ENCODE measurements at regions not wholly inside any gene's neighbourhood (a gene's known extent, or its start where the extent isn't known, plus 50 kb on each side); places are given as distances from the start of the nearest gene placed in this dataset.

DNA sequence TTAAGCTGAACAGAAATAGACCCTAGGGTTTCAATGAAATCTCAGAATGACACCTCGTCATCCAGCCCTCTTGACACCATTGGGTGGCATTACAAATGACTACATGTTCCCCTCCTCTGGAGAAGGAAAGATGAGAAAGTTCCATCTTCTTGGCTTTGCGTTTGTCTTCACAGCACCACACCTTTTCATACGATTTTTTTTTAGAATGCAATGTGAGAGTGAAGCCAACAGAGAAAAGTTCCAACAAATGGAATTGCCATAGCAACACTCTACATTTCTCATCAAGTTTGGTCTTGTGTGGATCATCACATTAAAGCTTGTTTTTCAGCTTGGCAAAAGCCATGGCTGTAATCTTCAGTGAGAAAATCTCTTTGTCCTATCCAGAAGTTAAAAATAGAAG, 183.4 kb upstream of the SNX7 start:
- no peak for DNase-seq

GRCh38 chr1:98472878-98473277, 188.6 kb upstream of the SNX7 start:
- no peak for DNase-seq

GRCh38 chr1:98471633-98472032, 189.9 kb upstream of the SNX7 start:
- DNase-seq, result no peak

DNA sequence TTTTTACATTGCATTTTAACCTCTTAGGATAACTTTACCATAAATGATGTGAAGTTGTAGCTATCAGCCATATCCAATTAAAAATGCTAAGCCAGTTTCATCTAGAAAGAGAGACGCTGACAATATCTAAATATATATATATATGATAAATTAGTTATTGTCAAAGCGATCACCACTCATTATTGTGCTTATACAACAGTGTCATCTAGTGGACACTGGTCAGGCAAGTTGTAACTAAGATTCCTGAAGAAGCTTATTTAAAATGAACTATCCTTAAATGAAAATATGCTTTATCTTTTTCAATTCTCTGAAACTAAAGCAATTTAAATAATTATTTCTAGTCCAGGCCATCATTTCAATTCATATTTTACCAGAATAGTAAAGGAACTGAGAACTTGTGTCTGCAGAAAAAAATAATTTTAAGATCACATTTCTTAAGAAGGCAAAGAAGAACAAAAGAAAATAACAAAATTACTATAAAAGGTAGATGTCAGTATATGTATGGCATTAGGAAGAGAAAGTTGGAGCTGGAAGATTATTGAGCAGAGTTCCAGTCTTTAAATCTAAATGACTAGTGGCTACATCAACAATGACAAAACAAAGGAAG, 193.3 kb upstream of the SNX7 start:
- peak; percentile 53 for DNase-seq

DNA sequence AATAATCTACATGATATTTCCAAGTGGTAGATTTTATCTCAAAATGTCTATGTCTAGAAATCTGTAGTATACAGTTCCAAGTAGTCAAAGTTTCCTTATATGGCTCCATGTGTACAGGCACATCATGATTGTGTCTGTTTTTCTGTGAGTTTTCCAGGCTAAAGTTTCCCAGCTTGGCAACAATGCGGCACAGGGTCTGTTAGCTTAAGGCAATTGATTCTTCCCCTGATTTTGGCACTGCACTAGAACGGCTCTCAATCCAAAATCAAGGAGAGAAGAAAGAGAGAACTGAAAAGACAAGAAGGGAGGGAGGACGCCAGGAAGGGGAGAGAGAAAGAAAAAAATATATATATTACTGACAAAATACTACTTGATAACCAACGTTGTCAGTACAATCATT, 193.9 kb upstream of the SNX7 start:
- DNase-seq, result no peak

DNA sequence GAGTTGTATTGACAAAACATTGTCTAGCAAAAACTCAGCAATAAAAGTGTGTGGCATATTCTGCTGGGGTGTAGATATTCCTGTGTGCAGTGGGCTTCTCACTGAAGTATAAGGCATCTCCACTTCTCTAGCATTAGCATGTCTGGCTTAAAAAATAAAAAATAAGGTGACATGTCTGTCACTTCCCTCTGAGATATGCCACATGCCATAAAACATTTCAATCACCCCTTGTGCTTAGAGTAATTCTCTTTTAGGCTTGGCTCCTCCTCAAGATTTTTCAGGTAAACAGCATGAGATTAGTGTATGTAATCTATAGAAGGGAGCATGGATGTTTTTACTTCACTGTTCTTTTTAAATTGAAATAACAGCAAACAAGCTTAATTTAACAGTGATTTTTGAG, 194.4 kb upstream of the SNX7 start:
- DNase-seq, result no peak

DNA sequence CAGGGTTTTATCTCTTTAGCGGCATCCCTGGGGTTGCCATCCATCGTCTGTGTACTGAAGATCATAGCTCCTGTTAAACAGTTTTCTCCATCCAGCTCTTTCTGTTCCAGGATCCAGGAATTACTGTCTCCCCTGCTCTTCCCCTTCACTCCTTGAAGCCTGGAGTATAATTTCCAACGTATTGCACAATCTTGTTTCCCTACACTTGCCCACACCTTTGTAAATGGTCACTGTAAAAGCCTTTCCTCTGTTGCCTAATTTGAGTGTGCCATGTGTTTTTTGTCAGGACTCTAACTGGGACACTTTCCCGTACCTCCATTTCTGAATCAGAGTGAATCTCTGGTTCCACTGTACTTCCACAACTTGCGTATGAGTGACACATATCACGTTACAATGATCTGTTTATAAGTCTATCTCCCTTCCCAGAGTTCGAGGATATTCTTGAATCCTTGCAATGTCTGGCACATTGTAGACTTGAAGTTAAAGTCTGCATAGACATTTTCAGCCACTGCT, 199.6 kb upstream of the SNX7 start:
- no peak for DNase-seq

DNA sequence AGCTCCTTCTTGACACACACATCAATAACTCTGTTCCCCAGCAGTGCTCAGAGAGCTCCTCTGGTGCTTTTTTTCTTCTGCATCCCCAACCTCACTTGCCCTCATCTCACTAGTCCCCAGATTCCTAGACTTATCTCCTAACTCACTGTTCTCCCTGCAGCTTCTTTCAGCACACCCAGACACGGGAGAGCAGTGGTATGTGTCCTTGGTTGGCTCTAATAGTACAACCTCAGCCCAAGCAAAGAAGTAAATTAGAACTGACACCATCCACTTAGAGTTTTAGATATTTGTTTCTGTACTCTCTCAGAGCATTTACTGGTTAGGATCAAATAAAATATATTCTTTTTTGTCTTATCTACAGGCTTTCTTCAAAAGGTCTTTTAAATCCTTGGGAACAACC, 201.4 kb upstream of the SNX7 start:
- DNase-seq, result no peak

GRCh38 chr1:98459486-98459870, 202.0 kb upstream of the SNX7 start:
- DNase-seq, result no peak

- no peak for DNase-seq
Observed at GRCh38 chr1:98458511-98459485, 202.7 kb upstream of the SNX7 start.

- DNase-seq, result no peak
Observed at GRCh38 chr1:98457248-98457647, 204.3 kb upstream of the SNX7 start.

GRCh38 chr1:98454666-98455065, 206.9 kb upstream of the SNX7 start:
- no peak for DNase-seq

GRCh38 chr1:98453066-98453465, 208.5 kb upstream of the SNX7 start:
- DNase-seq, result no peak

DNA sequence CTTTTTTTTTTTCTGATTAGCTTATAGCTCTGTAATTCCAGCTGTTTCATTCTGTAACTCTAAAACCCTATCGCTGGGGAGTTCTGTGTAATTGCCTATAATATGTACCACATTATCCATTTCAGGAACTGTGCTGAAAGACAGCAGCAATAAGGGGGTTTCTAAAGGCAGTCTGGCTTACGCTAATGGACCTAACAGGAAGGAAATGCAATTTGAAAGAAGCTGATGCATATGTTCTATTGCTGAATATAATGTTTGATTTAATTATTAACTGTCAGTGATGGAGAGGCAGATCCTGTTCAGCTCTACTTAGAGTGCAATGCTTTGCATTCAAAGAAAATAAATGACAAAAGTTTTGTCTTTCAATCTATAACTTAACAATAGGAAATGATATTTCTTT, 209.4 kb upstream of the SNX7 start:
- DNase-seq, result no peak

DNA sequence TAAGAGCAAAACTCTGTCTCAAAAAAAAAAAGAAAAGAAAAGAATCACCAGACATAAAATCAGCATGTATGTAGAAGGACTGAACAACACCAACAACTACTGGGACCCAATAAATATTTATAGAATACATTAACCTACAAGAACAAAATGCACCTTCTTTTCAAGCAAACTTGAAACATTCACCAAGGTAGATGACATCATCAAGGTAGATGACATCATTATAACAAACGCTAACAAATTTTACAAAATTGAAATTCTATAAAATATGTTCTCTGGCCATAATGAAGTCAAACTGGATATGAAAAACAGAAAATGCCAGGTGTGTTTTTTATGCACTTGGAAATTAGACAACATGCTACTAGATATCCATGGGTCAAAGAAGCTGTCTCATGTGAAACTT, 220.2 kb upstream of the SNX7 start:
- no peak for DNase-seq

DNA sequence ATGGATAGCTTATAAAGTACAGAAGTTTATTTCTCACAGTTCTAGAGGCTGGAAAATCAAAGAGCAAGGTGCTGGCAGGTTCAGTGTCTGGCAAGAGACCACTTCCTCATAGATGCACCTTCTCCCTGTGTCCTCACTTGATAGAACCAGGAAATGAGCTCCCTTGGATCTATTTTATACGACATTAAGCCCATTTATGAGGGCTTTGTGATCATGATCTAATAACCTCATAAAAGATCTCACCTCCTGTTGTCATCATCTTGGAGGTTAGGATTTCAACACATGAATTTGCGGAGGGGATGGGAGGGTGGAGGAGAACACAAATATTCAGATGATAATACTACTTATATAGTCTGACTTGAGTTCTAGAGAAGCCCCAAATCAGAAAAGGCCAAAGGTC, 222.1 kb upstream of the SNX7 start:
- no peak for DNase-seq

DNA sequence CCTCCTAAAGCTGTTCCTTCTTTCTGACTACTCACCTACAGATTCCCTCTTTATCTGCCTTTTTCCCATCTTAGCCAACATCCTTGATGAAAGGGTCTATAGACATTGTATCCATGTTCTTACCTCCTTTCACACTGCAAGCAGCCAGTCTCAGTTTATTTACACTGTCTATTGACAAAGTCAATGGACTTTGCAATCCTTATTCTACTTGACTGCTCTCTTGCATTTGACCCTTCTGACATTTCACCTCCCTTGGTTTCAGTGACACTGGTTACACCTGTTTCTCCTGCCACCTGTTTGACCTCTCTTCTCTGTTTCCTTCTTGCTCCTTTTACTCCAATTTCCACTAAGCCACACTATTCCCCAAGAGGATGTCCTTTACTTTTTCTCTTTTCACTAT, 224.0 kb upstream of the SNX7 start:
- DNase-seq, result no peak

DNA sequence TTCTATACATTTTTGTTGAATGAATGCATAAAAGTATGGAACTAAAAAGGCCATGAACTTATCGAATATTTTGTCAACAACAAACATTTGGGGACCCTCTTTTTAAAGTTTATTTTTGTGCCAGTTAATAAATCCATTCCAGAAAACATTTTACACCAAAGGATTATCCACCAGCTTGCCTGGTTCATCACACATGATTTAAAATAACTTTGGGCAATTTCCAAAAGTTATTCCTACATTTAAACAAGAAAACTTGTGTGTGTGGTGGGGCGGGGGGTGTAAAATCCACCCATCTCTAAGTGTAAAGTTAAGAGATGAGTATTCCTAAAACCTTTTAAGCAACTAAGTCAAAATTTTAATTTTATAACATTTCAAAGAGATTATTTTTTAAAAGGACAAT, 224.5 kb upstream of the SNX7 start:
- no peak for DNase-seq

- no peak for DNase-seq
Observed at GRCh38 chr1:98429965-98430443, 231.5 kb upstream of the SNX7 start.

- DNase-seq, result no peak
Observed at GRCh38 chr1:98428864-98429263, 232.7 kb upstream of the SNX7 start.

- no peak for DNase-seq
Observed at GRCh38 chr1:98427664-98428063, 233.9 kb upstream of the SNX7 start.

- DNase-seq, result no peak
Observed at GRCh38 chr1:98426092-98426491, 235.4 kb upstream of the SNX7 start.

GRCh38 chr1:98422816-98423215, 238.7 kb upstream of the SNX7 start:
- no peak for DNase-seq

- no peak for DNase-seq
Observed at GRCh38 chr1:98421085-98421435, 240.5 kb upstream of the SNX7 start.
